Astrocyte (in vitro differentiated cells and primary cell): ENCODE measurements at regions not wholly inside any gene's neighbourhood (a gene's known extent, or its start where the extent isn't known, plus 50 kb on each side); places are given as distances from the start of the nearest gene placed in this dataset.

ENCODE experiments used
- DNase-seq: peaks from one replicate; pipeline ENCODE4 v3.0.0-alpha.2; 2010; ENCODE audit warnings: low read depth
- FAIRE-seq: peaks from 2 replicates; lab custom pipeline; 2011; peaks lifted over from hg19 to GRCh38; lab: Jason Lieb, UNC
- H2AFZ ChIP-seq: 2 replicates; pipeline ENCODE4 v1.6.0; 2012; ENCODE audit warnings: low read depth, low read length, inconsistent platforms
- H3K27ac ChIP-seq: 2 replicates; pipeline ENCODE4 v1.5.1; 2011; ENCODE audit warnings: low read depth, low read length, inconsistent platforms
- H3K27me3 ChIP-seq: 2 replicates; pipeline ENCODE4 v1.6.0; 2011; ENCODE audit warnings: low read length, inconsistent platforms; ENCODE audit not compliant: insufficient read depth
- H3K36me3 ChIP-seq: 2 replicates; pipeline ENCODE4 v1.5.1; 2011; ENCODE audit warnings: low read length, inconsistent platforms; ENCODE audit not compliant: insufficient read depth
- H3K4me1 ChIP-seq: 2 replicates; pipeline ENCODE4 v1.5.1; 2011; ENCODE audit warnings: low read length, inconsistent platforms; ENCODE audit not compliant: insufficient read depth
- H3K4me2 ChIP-seq: 2 replicates; pipeline ENCODE4 v1.6.0; 2012; ENCODE audit warnings: low read length, inconsistent platforms
- H3K4me3 ChIP-seq: 2 replicates; pipeline ENCODE4 v1.5.1; 2011; ENCODE audit warnings: low read depth, mild to moderate bottlenecking, low read length, inconsistent platforms; ENCODE audit not compliant: insufficient read depth
- H3K79me2 ChIP-seq: 2 replicates; pipeline ENCODE4 v1.6.0; 2012; ENCODE audit warnings: mild to moderate bottlenecking, low read length, inconsistent platforms; ENCODE audit not compliant: insufficient read depth
- H3K9ac ChIP-seq: 2 replicates; pipeline ENCODE4 v1.6.0; 2012; ENCODE audit warnings: mild to moderate bottlenecking, low read length, inconsistent platforms
- H3K9me3 ChIP-seq: 2 replicates; pipeline ENCODE4 v1.5.1; 2012; ENCODE audit warnings: low read depth, mild to moderate bottlenecking, low read length, inconsistent platforms; ENCODE audit not compliant: insufficient read depth
- H4K20me1 ChIP-seq: 2 replicates; pipeline ENCODE4 v1.6.0; 2012; ENCODE audit warnings: low read length, inconsistent platforms; ENCODE audit not compliant: insufficient read depth
- H3K27ac Mint-ChIP-seq: one replicate; pipeline ENCODE4 v1.8.0; 2021; ENCODE audit warnings: mild to moderate bottlenecking, mixed read lengths; ENCODE audit not compliant: unreplicated experiment
- H3K27me3 Mint-ChIP-seq: one replicate; pipeline ENCODE4 v1.8.0; 2021; ENCODE audit warnings: low read depth, mixed read lengths; ENCODE audit not compliant: unreplicated experiment
- H3K36me3 Mint-ChIP-seq: one replicate; pipeline ENCODE4 v1.8.0; 2021; ENCODE audit warnings: low read depth, mixed read lengths; ENCODE audit not compliant: unreplicated experiment
- H3K4me1 Mint-ChIP-seq: one replicate; pipeline ENCODE4 v1.8.0; 2021; ENCODE audit warnings: low read depth, mixed read lengths; ENCODE audit not compliant: unreplicated experiment
- H3K4me3 Mint-ChIP-seq: one replicate; pipeline ENCODE4 v1.8.0; 2021; ENCODE audit warnings: mild to moderate bottlenecking, moderate library complexity, mixed read lengths; ENCODE audit not compliant: unreplicated experiment
- H3K9me3 Mint-ChIP-seq: one replicate; pipeline ENCODE4 v1.8.0; 2021; ENCODE audit warnings: mild to moderate bottlenecking, mixed read lengths; ENCODE audit not compliant: unreplicated experiment
- CTCF ChIP-seq: IDR thresholded peaks from 2 replicates; pipeline ENCODE4 v1.5.1; 2011; ENCODE audit warnings: low read depth, mild to moderate bottlenecking, inconsistent platforms, low read length, moderate library complexity; ENCODE audit not compliant: insufficient read depth
- EZH2 ChIP-seq: IDR thresholded peaks from 2 replicates; pipeline ENCODE4 v1.6.1; 2012; ENCODE audit warnings: mild to moderate bottlenecking, low read length, inconsistent platforms; ENCODE audit not compliant: insufficient read depth

- H3K9ac ChIP-seq = no peak overlapping the region
- no peaks in the 10 kb centered on the region for H4K20me1 ChIP-seq
- no peak overlapping the region for H3K27ac Mint-ChIP-seq
- no peaks in the 10 kb centered on the region for H3K4me1 Mint-ChIP-seq
- peaks cover 31% of the 10 kb centered on the region for H3K27me3 ChIP-seq
- H2AFZ ChIP-seq = no peak overlapping the region
- no peaks in the 10 kb centered on the region for H3K79me2 ChIP-seq
- no peaks in the 10 kb centered on the region for H3K36me3 Mint-ChIP-seq
- peaks cover 9% of the 10 kb centered on the region for H3K9me3 Mint-ChIP-seq
- H3K9me3 ChIP-seq = no peaks in the 10 kb centered on the region
- DNase-seq (no peak), FAIRE-seq (no peak)
- no peaks in the 10 kb centered on the region for H3K4me1 ChIP-seq
- no peak overlapping the region for H3K4me3 Mint-ChIP-seq
- peaks cover 48% of the 10 kb centered on the region for H3K27me3 Mint-ChIP-seq
- no peak overlapping the region for H3K4me3 ChIP-seq
- H3K4me2 ChIP-seq = no peak overlapping the region
- TF ChIP-seq CTCF (no peak), EZH2 (no peak)
- H3K27ac ChIP-seq = no peak overlapping the region
- H3K36me3 ChIP-seq = no peaks in the 10 kb centered on the region
Measured at GRCh38 chr5:171615705-171616640, 169.6 kb upstream of the SMIM23 start.

- Mint-ChIP-seq H3K27me3 (peaks cover 46% of the 10 kb centered on the region), H3K27ac (no peak overlapping the region)
- no peak for TF ChIP-seq EZH2
Measured at GRCh38 chr5:171617266-171617665, 168.4 kb upstream of the SMIM23 start.

GRCh38 chr5:171617817-171618591 is 167.6 kb upstream of the SMIM23 start:
- H3K4me2 ChIP-seq = no peak overlapping the region
- H3K4me1 ChIP-seq = no peaks in the 10 kb centered on the region
- no peak overlapping the region for H3K4me3 ChIP-seq
- no peak overlapping the region for H3K27ac Mint-ChIP-seq
- H3K27me3 ChIP-seq = peaks cover 21% of the 10 kb centered on the region
- peaks cover 3% of the 10 kb centered on the region for H3K4me1 Mint-ChIP-seq
- H3K36me3 Mint-ChIP-seq = no peaks in the 10 kb centered on the region
- no peaks in the 10 kb centered on the region for H4K20me1 ChIP-seq
- peaks cover 10% of the 10 kb centered on the region for H3K9me3 Mint-ChIP-seq
- no peak for FAIRE-seq
- TF ChIP-seq CTCF = no peak
- no peak for TF ChIP-seq EZH2
- no peaks in the 10 kb centered on the region for H3K79me2 ChIP-seq
- H3K27me3 Mint-ChIP-seq = peaks cover 41% of the 10 kb centered on the region
- no peak for DNase-seq
- no peaks in the 10 kb centered on the region for H3K36me3 ChIP-seq
- H3K27ac ChIP-seq = no peak overlapping the region
- H3K9me3 ChIP-seq = no peaks in the 10 kb centered on the region
- H2AFZ ChIP-seq = no peak overlapping the region
- H3K9ac ChIP-seq = no peak overlapping the region
- H3K4me3 Mint-ChIP-seq = no peak overlapping the region

More at GRCh38 chr5:171617266-171617665, 168.4 kb upstream of the SMIM23 start:
- no peak overlapping the region for H3K27ac ChIP-seq
- DNase-seq (no peak), FAIRE-seq (no peak)
- no peak overlapping the region for H3K4me2 ChIP-seq
- Mint-ChIP-seq H3K4me3 (no peak overlapping the region), H3K36me3 (no peaks in the 10 kb centered on the region), H3K4me1 (peaks cover 3% of the 10 kb centered on the region), H3K9me3 (peaks cover 10% of the 10 kb centered on the region)
- no peak overlapping the region for H3K9ac ChIP-seq
- H3K9me3 ChIP-seq = no peaks in the 10 kb centered on the region
- no peaks in the 10 kb centered on the region for H4K20me1 ChIP-seq
- no peak overlapping the region for H2AFZ ChIP-seq
- no peaks in the 10 kb centered on the region for H3K4me1 ChIP-seq
- no peak overlapping the region for H3K4me3 ChIP-seq
- H3K36me3 ChIP-seq = no peaks in the 10 kb centered on the region
- H3K79me2 ChIP-seq = no peaks in the 10 kb centered on the region
- peaks cover 25% of the 10 kb centered on the region for H3K27me3 ChIP-seq
